NCI-H2196 treated with DMSO at 0.1 percent for 48 hours (cell line): ENCODE measurements at regions not wholly inside any gene's neighbourhood (a gene's known extent, or its start where the extent isn't known, plus 50 kb on each side); places are given as distances from the start of the nearest gene placed in this dataset.

Experiments
- DNase-seq: peaks from one replicate; lab custom pipeline; 2025; ENCODE audit not compliant: unreplicated experiment; lab: John Stamatoyannopoulos, UW

- no peak for DNase-seq
Measured at GRCh38 chr11:111194860-111195568, 50.5 kb upstream of the POU2AF2 start.

- DNase-seq, result no peak
Measured at GRCh38 chr11:111193924-111194490, 51.5 kb upstream of the POU2AF2 start.

- no peak for DNase-seq
Measured at GRCh38 chr11:111189466-111189865, 56.1 kb upstream of the POU2AF2 start.

GRCh38 chr11:111186308-111186915, 59.1 kb upstream of the POU2AF2 start:
- no peak for DNase-seq

GRCh38 chr11:111185266-111185665, 60.3 kb upstream of the POU2AF2 start:
- no peak for DNase-seq

GRCh38 chr11:111183706-111184105, 61.8 kb upstream of the POU2AF2 start:
- DNase-seq, result no peak

- DNase-seq, result no peak
Measured at GRCh38 chr11:111179184-111179910, 66.2 kb upstream of the POU2AF2 start.

GRCh38 chr11:111177037-111177871, 68.3 kb upstream of the POU2AF2 start:
- DNase-seq, result no peak

- no peak for DNase-seq
Measured at GRCh38 chr11:111176603-111177002, 68.9 kb upstream of the POU2AF2 start.

- DNase-seq, result no peak
Measured at GRCh38 chr11:111173221-111173620, 72.3 kb upstream of the POU2AF2 start.

GRCh38 chr11:111172321-111172862, 73.1 kb upstream of the POU2AF2 start:
- no peak for DNase-seq

- DNase-seq, result no peak
Measured at GRCh38 chr11:111170761-111171379, 74.7 kb upstream of the POU2AF2 start.

GRCh38 chr11:111169367-111169766, 76.2 kb upstream of the POU2AF2 start:
- no peak for DNase-seq

- no peak for DNase-seq
Measured at GRCh38 chr11:111168871-111169270, 76.7 kb upstream of the POU2AF2 start.

- no peak for DNase-seq
Measured at GRCh38 chr11:111167666-111168065, 77.9 kb upstream of the POU2AF2 start.

GRCh38 chr11:111166598-111166997, 78.9 kb upstream of the POU2AF2 start:
- DNase-seq, result no peak

- DNase-seq, result no peak
Measured at GRCh38 chr11:111162305-111162704, 83.2 kb upstream of the POU2AF2 start.

GRCh38 chr11:111157571-111157970, 88.0 kb upstream of the POU2AF2 start:
- no peak for DNase-seq

GRCh38 chr11:111155021-111155420, 90.5 kb upstream of the POU2AF2 start:
- DNase-seq, result no peak

- DNase-seq, result no peak
Measured at GRCh38 chr11:111153194-111153593, 92.3 kb upstream of the POU2AF2 start.
